ENCODE measurements at regions not wholly inside any gene's neighbourhood (a gene's known extent, or its start where the extent isn't known, plus 50 kb on each side); places are given as distances from the start of the nearest gene placed in this dataset.

GRCh38 chr6:132068766-132069165 is 117.6 kb upstream of the CCN2 start:
- TF ChIP-seq CTCF (IDR thresholded peaks at IDR 0.05) (no peak), POLR2A (IDR thresholded peaks at IDR 0.05) (no peak)

Data from thyroid gland (tissue), 4 donors.